IMR-90 (cell line): ENCODE measurements at regions not wholly inside any gene's neighbourhood (a gene's known extent, or its start where the extent isn't known, plus 50 kb on each side); places are given as distances from the start of the nearest gene placed in this dataset.

Source experiments
- ATAC-seq: fragments of 200-7000 bp; cut with Tn5 transposase; 2 replicates; pipeline ENCODE4 v1.9.1; 2020; ENCODE audit warnings: low read depth, mild to moderate bottlenecking, moderate library complexity
- BruUV-seq: library from RNA; stranded (reverse); fragments of 400-500 nt; replicated peaks from 2 replicates; lab custom pipeline; 2021; lab: Mats Ljungman, UMichigan
- CTCF ChIA-PET: fragments of 300-600 bp; formaldehyde crosslinking; extraction: SDS; loops from one replicate; lab custom pipeline; 2021; ENCODE audit warnings: antibody characterized with exemption; lab: Yijun Ruan, JAX
- POLR2A ChIA-PET: fragments of 300-600 bp; sonication (Branson Sonifier 250); formaldehyde crosslinking; loops from one replicate; lab custom pipeline; 2022; ENCODE audit warnings: antibody characterized with exemption; ENCODE audit not compliant: unreplicated experiment; lab: Charles Lee
- DNase-seq: peaks from one replicate; pipeline ENCODE4 v3.0.0; 2013
- H2AFZ ChIP-seq: replicated peaks from 2 replicates; pipeline ENCODE3; 2013; ENCODE audit warnings: low read length, mild to moderate bottlenecking; ENCODE audit not compliant: poor library complexity
- H2AK5ac ChIP-seq: 2 replicates; pipeline ENCODE4 v1.6.1; 2013; ENCODE audit warnings: low read depth, low read length, inconsistent platforms
- H2AK9ac ChIP-seq: replicated peaks from 2 replicates; pipeline ENCODE3; 2013; ENCODE audit warnings: mild to moderate bottlenecking, low read depth, low read length, moderate library complexity; ENCODE audit not compliant: poor library complexity
- H2BK120ac ChIP-seq: 2 replicates; pipeline ENCODE4 v1.6.1; 2013; ENCODE audit warnings: low read depth, low read length, inconsistent platforms
- H2BK15ac ChIP-seq: 3 replicates; pipeline ENCODE4 v1.6.1; 2013; ENCODE audit warnings: low read depth, low read length, inconsistent platforms
- H2BK20ac ChIP-seq: 2 replicates; pipeline ENCODE4 v1.6.1; 2013; ENCODE audit warnings: low read depth, mild to moderate bottlenecking, inconsistent platforms, low read length, moderate library complexity
- H2BK5ac ChIP-seq: 2 replicates; pipeline ENCODE4 v1.6.1; 2013; ENCODE audit warnings: mild to moderate bottlenecking, low read depth, low read length, inconsistent platforms; ENCODE audit not compliant: poor library complexity, severe bottlenecking
- H3K14ac ChIP-seq: replicated peaks from 2 replicates; pipeline ENCODE4 v1.6.1; 2013; ENCODE audit warnings: low read depth, low read length, inconsistent platforms
- H3K18ac ChIP-seq: 2 replicates; pipeline ENCODE4 v1.6.1; 2013; ENCODE audit warnings: low read depth, low read length, control low read depth
- H3K23ac ChIP-seq: 2 replicates; pipeline ENCODE4 v1.6.1; 2013; ENCODE audit warnings: low read depth, low read length, inconsistent platforms
- H3K27ac ChIP-seq: 2 replicates; pipeline ENCODE4 v1.5.1; 2013; ENCODE audit warnings: mild to moderate bottlenecking, control low read depth, low read length; ENCODE audit not compliant: insufficient read depth
- H3K27me3 ChIP-seq: 2 replicates; pipeline ENCODE4 v1.6.1; 2013; ENCODE audit warnings: low read length; ENCODE audit not compliant: control insufficient read depth, insufficient read depth
- H3K36me3 ChIP-seq: 2 replicates; pipeline ENCODE4 v1.6.1; 2013; ENCODE audit warnings: low read length, mixed read lengths; ENCODE audit not compliant: control insufficient read depth, insufficient read depth
- H3K4ac ChIP-seq: 2 replicates; pipeline ENCODE4 v1.6.1; 2013; ENCODE audit warnings: low read depth, low read length, inconsistent platforms
- H3K4me1 ChIP-seq: 2 replicates; pipeline ENCODE4 v1.6.1; 2013; ENCODE audit warnings: low read length, mixed read lengths; ENCODE audit not compliant: control insufficient read depth, insufficient read depth
- H3K4me2 ChIP-seq: 2 replicates; pipeline ENCODE4 v1.6.1; 2013; ENCODE audit warnings: low read depth, mild to moderate bottlenecking, control low read depth, low read length, moderate library complexity
- H3K4me3 ChIP-seq: 2 replicates; pipeline ENCODE4 v1.5.1; 2013; ENCODE audit warnings: low read depth, mild to moderate bottlenecking, control low read depth, low read length, moderate library complexity; ENCODE audit not compliant: insufficient read depth
- H3K56ac ChIP-seq: 2 replicates; pipeline ENCODE4 v1.6.1; 2013; ENCODE audit warnings: low read length, inconsistent platforms; ENCODE audit not compliant: insufficient read depth; ENCODE audit errors: extremely low read depth
- H3K79me1 ChIP-seq, 2 experiments: 2 replicates each; pipeline ENCODE4 v1.6.1; 2013; ENCODE audit warnings: low read length in 2 of 2, inconsistent platforms in 1 of 2, low read depth in 1 of 2
- H3K9ac ChIP-seq: 2 replicates; pipeline ENCODE4 v1.6.1; 2013; ENCODE audit warnings: low read depth, low read length, control low read depth
- H3K9me1 ChIP-seq: 2 replicates; pipeline ENCODE4 v1.6.1; 2013; ENCODE audit warnings: low read length, inconsistent platforms; ENCODE audit not compliant: insufficient read depth
- H3K9me3 ChIP-seq: 2 replicates; pipeline ENCODE4 v1.6.1; 2013; ENCODE audit warnings: low read length; ENCODE audit not compliant: control insufficient read depth, insufficient read depth
- H4K20me1 ChIP-seq: 2 replicates; pipeline ENCODE4 v1.6.1; 2013; ENCODE audit warnings: low read length, inconsistent platforms; ENCODE audit not compliant: insufficient read depth
- H4K5ac ChIP-seq: 2 replicates; pipeline ENCODE4 v1.6.1; 2013; ENCODE audit warnings: mild to moderate bottlenecking, low read depth, low read length, control low read depth
- H4K8ac ChIP-seq, 2 experiments: 2 replicates each; pipeline ENCODE4 v1.6.1; 2013; ENCODE audit warnings: low read depth in 2 of 2, low read length in 2 of 2, control low read depth in 1 of 2, inconsistent platforms in 1 of 2
- H4K91ac ChIP-seq: 2 replicates; pipeline ENCODE4 v1.6.1; 2013; ENCODE audit warnings: low read depth, low read length, inconsistent platforms; ENCODE audit not compliant: insufficient read depth
- BHLHE40 ChIP-seq: fragments of 150-350 bp; IDR thresholded peaks from 2 replicates; pipeline ENCODE4 v1.6.1; 2016; ENCODE audit warnings: mild to moderate bottlenecking, low read depth, low read length
- CEBPB ChIP-seq: IDR thresholded peaks from 2 replicates; pipeline ENCODE4 v1.6.1; 2012; ENCODE audit warnings: low read depth, low read length, improper control_type of control experiment
- CHD1 ChIP-seq: IDR thresholded peaks from 2 replicates; pipeline ENCODE4 v1.6.1; 2012; ENCODE audit warnings: low read depth, low read length, improper control_type of control experiment
- MAFK ChIP-seq: IDR thresholded peaks from 2 replicates; pipeline ENCODE4 v1.6.1; 2012; ENCODE audit warnings: low read depth, low read length, improper control_type of control experiment
- MAZ ChIP-seq: IDR thresholded peaks from 2 replicates; pipeline ENCODE4 v1.6.1; 2012; ENCODE audit warnings: low read depth, mild to moderate bottlenecking, low read length, improper control_type of control experiment, moderate library complexity, borderline replicate concordance
- MXI1 ChIP-seq: IDR thresholded peaks from 2 replicates; pipeline ENCODE4 v1.6.1; 2012; ENCODE audit warnings: low read depth, mild to moderate bottlenecking, low read length, moderate library complexity, borderline replicate concordance
- NFE2L2 ChIP-seq: fragments of 150-350 bp; IDR thresholded peaks from 2 replicates; pipeline ENCODE4 v1.6.1; 2016; ENCODE audit warnings: low read depth, mild to moderate bottlenecking, low read length
- POLR2A ChIP-seq: IDR thresholded peaks from 2 replicates; pipeline ENCODE4 v1.6.1; 2012; ENCODE audit warnings: mild to moderate bottlenecking, low read depth, low read length
- RCOR1 ChIP-seq: IDR thresholded peaks from 2 replicates; pipeline ENCODE4 v1.6.1; 2012; ENCODE audit warnings: mild to moderate bottlenecking, low read length, improper control_type of control experiment; ENCODE audit not compliant: insufficient replicate concordance
- USF2 ChIP-seq: fragments of 150-350 bp; IDR thresholded peaks from 2 replicates; pipeline ENCODE4 v1.6.1; 2017; ENCODE audit warnings: mild to moderate bottlenecking, antibody characterized with exemption, low read length, low read depth
- WGBS, 2 experiments: methylation state at CpG; one replicate each; pipeline versions ENCODE4 v1.1.5 to v1.1.7; 2013; ENCODE audit warnings: missing lambda C conversion rate in 2 of 2; ENCODE audit not compliant: insufficient read length in 1 of 2; ENCODE audit errors: extremely low coverage in 2 of 2; 5-methylcytosine and 5-hydroxymethylcytosine counted together
- dilution Hi-C: fragments of 300-500 bp; cut with HindIII; formaldehyde crosslinking; loops from one replicate; pipeline ENCODE4 v1.14.3; 2018; ENCODE audit warnings: low sequenced_read_pairs; ENCODE audit not compliant: unreplicated experiment
- in situ Hi-C: fragments of 300-500 bp; cut with MboI; formaldehyde crosslinking; loops from 3 replicates; pipeline ENCODE4 v1.14.3; 2019; ENCODE audit warnings: low sequenced_read_pairs, inconsistent platforms, mixed read lengths
- intact Hi-C: fragments of 100-400 bp; cut with micrococcal nuclease; formaldehyde crosslinking; loops from 2 replicates; pipeline ENCODE4 v1.10.0; 2022

- H3K4me2 ChIP-seq = no peak overlapping the region
- H3K36me3 ChIP-seq = no peaks in the 10 kb centered on the region
- no peak for DNase-seq
- no peak overlapping the region for H3K27ac ChIP-seq
- H2BK5ac ChIP-seq = no peak overlapping the region
- H4K8ac ChIP-seq = no peak overlapping the region
- H4K5ac ChIP-seq = no peak overlapping the region
- H3K56ac ChIP-seq = no peak overlapping the region
- no peak overlapping the region for H3K9ac ChIP-seq
- no peak overlapping the region for H3K18ac ChIP-seq
- no peak overlapping the region for H2AK5ac ChIP-seq
- no peaks in the 10 kb centered on the region for H3K27me3 ChIP-seq
- no peaks in the 10 kb centered on the region for H3K4me1 ChIP-seq
- H3K4ac ChIP-seq = no peak overlapping the region
- BruUV-seq = no TSS peak
- H2BK120ac ChIP-seq = no peak overlapping the region
- no peak overlapping the region for H3K14ac ChIP-seq
- intact Hi-C loops = no loop called here
- H2AFZ ChIP-seq = no peak overlapping the region
- CTCF ChIA-PET = no interaction called here
- no peaks in the 10 kb centered on the region for H4K20me1 ChIP-seq
- H2BK20ac ChIP-seq = no peak overlapping the region
- 100% methylated on average over 3 of the region's 4 CpGs; no CpG with 5 or more reads in 1 of the 2 experiments for WGBS, 2 experiments
- H3K4me3 ChIP-seq = no peak overlapping the region
- no peak overlapping the region for H2AK9ac ChIP-seq
- no peak for ATAC-seq
- POLR2A ChIA-PET = no interaction called here
- TF ChIP-seq CHD1 (no peak), MAZ (no peak), CEBPB (no peak), BHLHE40 (no peak), NFE2L2 (no peak), RCOR1 (no peak), POLR2A (no peak), MXI1 (no peak), MAFK (no peak), USF2 (no peak)
- no peaks in the 10 kb centered on the region for H3K9me1 ChIP-seq
- dilution Hi-C loops = no loop called here
- no peak overlapping the region for H3K23ac ChIP-seq
- no peak overlapping the region for H2BK15ac ChIP-seq
- H3K9me3 ChIP-seq = peaks cover 5% of the 10 kb centered on the region; the same call in 1 of the 2 replicates
- in situ Hi-C loops = no loop called here
- no peak overlapping the region for H4K91ac ChIP-seq
- no peaks in the 10 kb centered on the region for H3K79me1 ChIP-seq
Measured at GRCh38 chr12:127238107-127238506, 1028.9 kb upstream of the TMEM132C start.
